GM13977 (cell line): ENCODE measurements at regions not wholly inside any gene's neighbourhood (a gene's known extent, or its start where the extent isn't known, plus 50 kb on each side); places are given as distances from the start of the nearest gene placed in this dataset.

Experiments
- DNase-seq: peaks from one replicate; pipeline ENCODE4 v3.0.0; 2012; ENCODE audit warnings: low spot score
- in situ Hi-C: fragments of 300-500 bp; cut with MboI; formaldehyde crosslinking; loops from one replicate; pipeline ENCODE4 v1.12.0; 2022; ENCODE audit warnings: low sequenced_read_pairs, low pct_unique_long_range_greater_than_20kb, mixed read lengths, inconsistent platforms; ENCODE audit not compliant: unreplicated experiment
- TF ChIP-seq, protein P1 (sequence below): IDR thresholded peaks from 2 replicates; pipeline ENCODE4 v1.5.1; 2012; ENCODE audit warnings: mild to moderate bottlenecking, control low read depth; ENCODE audit not compliant: insufficient read depth; ENCODE audit errors: extremely low read depth, missing control alignments

DNA sequence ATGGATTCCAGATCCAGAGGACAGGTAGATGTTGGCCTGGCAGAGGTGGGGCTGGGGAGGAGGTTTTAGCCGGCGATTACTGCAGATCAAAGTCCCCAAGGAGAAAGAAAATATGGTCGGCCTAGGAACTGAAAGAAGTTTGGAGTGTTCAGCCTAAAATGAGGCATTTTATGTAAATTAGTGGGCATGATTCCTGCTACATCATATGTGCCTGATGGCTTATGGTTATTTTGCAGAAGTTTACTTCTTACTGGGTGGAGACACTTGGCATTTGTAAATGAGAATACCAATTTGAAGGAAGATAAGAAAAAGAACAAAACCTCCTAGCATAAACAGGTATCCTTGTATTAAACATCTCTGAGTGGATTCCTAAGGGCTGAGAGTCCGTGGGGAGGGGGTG is 149.3 kb downstream of the FOXL1 start:
- no peak for DNase-seq
- in situ Hi-C loops = no loop called here
- TF ChIP-seq, protein P1, sequence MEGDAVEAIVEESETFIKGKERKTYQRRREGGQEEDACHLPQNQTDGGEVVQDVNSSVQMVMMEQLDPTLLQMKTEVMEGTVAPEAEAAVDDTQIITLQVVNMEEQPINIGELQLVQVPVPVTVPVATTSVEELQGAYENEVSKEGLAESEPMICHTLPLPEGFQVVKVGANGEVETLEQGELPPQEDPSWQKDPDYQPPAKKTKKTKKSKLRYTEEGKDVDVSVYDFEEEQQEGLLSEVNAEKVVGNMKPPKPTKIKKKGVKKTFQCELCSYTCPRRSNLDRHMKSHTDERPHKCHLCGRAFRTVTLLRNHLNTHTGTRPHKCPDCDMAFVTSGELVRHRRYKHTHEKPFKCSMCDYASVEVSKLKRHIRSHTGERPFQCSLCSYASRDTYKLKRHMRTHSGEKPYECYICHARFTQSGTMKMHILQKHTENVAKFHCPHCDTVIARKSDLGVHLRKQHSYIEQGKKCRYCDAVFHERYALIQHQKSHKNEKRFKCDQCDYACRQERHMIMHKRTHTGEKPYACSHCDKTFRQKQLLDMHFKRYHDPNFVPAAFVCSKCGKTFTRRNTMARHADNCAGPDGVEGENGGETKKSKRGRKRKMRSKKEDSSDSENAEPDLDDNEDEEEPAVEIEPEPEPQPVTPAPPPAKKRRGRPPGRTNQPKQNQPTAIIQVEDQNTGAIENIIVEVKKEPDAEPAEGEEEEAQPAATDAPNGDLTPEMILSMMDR = no peak

DNA sequence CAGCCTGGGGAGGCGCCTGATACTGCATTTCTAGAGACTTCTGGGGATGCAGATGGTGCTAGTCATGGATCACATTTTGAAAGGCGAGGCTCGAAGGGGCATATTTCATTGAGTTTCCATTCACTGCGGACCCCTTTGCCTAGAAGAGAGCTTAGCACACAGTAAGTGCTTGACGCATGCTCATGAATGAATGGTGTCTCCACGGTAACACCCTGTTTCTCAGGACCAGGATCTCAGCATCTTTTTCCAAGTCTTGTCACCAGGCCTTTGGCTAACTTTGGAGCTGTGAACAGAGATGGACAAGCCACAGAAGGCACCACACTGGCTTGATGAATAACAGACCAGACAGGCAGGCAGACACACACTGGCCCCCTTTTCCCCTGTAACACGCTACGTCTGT is 151.3 kb downstream of the FOXL1 start:
- no peak for DNase-seq
- TF ChIP-seq, protein P1 = no peak
- in situ Hi-C loops = no loop called here

DNA sequence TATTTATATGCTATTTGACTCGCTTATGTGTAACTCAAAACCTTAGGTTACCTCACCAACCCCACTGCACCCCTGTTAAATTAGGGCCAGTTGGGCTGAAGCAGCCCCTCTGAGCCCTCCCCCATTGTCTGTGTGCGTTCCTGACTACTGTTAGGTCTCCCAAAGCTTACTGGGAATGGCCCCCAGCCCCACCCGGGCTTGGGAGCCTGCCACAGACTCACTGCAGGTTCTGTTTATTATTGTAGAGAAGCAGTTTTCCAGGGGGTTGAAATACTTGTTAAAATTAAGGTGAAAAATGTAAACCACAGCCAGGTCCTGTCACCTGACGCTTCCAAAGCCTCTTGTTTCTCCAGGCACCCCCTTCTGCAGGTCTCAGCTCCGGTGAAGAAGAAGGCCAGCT is 151.7 kb downstream of the FOXL1 start:
- in situ Hi-C loops = no loop called here
- DNase-seq = no peak
- TF ChIP-seq, protein P1 = no peak

DNA sequence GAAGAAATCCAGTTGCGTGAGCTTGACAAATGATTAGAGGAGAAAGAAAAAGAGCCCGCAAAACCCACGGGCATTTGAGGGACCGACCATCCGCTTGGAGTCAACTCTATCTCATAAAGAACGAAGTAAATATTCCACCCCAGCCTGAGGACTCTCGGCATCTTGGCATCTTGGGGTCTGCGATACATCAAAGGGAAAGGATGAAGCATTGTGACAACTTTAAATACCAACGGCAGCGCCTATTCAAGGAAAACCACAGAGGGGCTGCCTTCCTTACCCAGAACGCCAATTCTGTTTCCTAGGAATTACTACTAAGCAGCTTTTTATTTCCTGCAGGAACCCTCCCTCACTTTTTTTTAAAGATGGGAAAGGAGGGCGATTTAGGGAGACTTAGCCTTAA is 152.2 kb downstream of the FOXL1 start:
- TF ChIP-seq, protein P1 = no peak
- DNase-seq = no peak
- in situ Hi-C loops = no loop called here

DNA sequence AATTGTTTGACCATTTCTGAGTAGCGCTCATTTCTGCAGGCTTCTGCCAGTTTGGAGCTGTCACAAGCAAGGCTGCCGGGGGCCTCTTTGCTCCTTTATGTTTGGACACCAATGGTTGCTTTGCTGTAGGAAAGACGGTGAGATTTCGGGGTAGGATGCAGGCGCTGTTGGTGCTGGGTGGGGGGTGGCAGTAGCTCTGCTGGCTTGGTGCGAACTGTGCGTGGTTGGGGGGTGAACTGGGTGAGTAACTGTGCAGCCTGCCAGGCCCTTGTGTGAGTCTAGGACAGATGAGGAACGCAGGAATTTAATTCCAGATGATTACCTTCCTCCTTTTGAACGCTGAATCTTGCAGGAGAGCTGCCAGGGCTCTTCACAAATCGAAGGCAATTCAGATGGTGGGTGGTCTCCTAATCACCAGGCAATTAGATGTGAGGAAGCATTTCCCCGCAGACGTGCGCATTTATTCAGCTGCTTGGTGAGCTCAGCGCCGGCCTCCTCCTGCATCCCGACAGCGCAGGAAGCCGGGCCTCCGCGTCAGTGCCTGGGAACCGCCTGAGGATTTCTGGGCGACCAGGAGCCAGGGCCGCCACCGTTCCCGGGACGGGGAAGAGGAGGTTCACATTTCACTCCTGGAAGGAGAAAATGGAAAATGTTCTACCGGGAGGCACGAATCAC is 154.4 kb downstream of the FOXL1 start:
- in situ Hi-C loops = no loop called here
- no peak for DNase-seq
- TF ChIP-seq, protein P1 = no peak

DNA sequence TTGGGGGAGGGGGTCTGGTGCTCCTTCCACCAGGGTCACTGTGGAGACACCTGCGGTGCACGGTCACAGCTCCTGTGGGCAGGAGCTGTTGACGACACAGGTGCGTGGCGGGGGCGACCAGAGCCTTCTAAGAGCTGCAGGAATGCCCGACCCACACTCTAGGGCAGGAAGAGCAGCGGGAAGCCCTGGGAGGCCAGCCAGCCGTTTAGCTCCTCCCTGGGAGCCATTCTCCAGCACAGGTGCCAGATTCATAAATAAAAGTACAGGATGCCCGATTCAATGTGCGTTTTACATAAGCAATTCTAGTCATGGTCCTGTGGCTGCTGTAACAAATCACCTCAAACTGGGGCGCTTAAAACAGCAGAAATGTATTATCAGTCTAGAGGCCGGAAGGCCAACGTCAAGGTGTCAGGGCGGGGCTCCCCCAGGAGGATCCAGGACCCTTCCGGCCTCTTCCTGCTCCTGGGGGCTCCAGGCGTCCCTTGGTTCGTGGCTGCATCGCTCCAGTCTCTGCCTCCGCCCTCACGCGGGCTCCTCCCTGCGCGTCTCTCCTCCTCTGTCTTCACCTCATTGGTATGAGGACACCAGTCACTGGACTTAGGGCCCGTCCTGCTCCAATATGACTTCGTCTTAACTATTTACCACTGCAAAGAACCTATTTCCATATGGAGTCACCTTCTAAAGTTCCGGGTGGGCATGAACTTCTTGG is 155.4 kb downstream of the FOXL1 start:
- in situ Hi-C loops = no loop called here

More for the DNA sequence above, 155.4 kb downstream of the FOXL1 start:
- no peak for DNase-seq
- TF ChIP-seq, protein P1 = no peak
